Activated T-cell treated with anti-CD3 and anti-CD28 coated beads for 1 hour (primary cell): ENCODE measurements at regions not wholly inside any gene's neighbourhood (a gene's known extent, or its start where the extent isn't known, plus 50 kb on each side); places are given as distances from the start of the nearest gene placed in this dataset.
"Not testable (repeated sequence)": the region's sequence is repeated elsewhere in the genome, so short reads cannot be mapped to it uniquely, and the experiment has no call there.

ENCODE experiments used
- DNase-seq: peaks from one replicate; pipeline ENCODE4 v3.0.0-alpha.2; 2020; ENCODE audit warnings: low read depth

DNA sequence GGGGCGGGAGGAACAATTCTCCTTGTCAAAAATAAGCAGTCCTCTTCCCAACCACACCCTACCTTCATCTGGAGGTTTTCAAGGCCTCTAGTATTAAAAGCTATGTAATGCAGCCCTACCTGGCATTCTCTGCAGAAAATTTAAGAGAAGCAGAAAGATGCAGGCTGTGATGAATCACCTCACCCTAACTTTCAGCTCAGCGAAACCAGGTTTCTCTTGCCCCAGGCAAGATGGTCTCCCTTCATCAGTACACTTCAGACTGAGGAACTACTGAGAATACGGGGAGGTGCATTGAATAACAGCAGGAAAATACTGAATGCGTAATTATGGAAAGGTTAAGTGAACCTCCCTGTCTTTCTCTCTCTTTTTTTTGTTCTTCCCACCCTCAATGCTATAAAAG, 437.6 kb upstream of the KLF12 start:
- DNase-seq: no peak

DNA sequence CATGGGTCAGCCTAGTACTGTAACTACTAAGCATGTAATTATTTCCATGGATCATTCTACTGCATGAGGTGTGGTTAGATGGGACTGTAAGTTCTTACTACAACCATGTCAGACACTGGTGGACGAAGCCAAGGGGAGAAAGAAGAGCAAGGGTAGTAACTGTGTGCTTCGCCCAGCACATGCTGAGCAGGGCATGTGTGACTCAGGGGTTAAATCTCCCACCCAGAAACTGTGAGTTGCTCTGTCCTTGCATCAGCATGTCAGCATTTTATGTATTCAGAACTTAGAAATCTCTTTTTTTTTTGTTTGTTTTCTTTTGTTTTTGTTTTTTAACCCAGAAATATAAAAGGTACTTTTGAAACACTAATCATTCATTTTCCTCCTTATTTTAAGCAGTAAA, 436.6 kb upstream of the KLF12 start:
- DNase-seq: no peak

DNA sequence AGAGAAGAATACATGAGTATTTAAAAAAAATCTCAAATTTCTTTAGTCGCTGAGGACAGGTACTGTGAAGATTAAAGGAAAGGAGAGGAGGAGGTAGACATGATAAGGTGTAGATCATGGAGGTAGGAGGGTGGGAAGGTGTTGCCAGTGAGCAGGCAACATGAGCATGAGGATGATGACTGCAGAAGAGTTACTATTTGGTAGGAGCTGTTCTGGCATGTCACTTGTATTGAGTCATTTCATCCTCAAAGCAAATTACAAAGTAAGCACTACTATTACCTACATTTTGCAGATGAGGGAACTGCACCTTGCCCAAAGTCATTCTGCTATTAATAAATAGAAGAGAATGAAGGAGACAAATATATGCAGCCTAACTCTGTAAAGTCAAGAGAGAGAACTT, 435.8 kb upstream of the KLF12 start:
- no peak for DNase-seq

DNA sequence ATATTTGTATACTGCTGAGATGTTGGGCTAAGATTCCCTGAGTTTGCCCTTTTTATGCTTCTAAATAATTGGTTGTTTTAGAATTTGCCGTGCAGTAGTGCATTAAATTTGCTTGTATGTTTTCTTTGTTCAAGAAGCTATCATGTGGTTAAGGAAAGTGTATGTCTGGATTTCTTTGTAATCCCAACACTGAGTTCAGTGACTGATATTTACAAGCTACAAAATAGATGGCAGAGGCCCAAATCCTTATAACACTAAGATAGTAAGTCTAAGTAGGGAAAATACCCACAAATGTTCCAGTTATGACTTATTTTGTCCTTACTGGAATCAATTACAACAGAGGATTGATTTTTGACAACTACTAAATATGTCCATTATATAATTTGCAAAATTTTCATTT, 435.0 kb upstream of the KLF12 start:
- DNase-seq: no peak

DNA sequence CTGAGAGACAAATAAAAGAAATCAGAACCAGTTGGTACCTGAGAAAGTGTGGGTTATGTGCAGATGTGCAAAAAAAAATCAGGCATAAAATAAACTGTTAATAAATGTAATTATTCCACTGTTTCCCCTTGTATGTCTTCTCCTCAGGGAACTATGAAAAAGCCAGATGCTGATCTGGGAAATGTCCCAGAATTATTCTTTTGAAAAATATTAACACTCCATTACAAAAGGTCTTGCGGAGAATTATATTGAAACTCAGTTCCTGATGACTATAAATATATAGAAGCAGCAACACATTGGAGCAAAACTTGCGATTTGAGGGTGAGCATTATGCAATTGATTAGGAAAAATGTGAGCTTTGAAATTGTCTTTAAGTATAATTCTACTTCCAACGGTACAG, 433.3 kb upstream of the KLF12 start:
- no peak for DNase-seq

DNA sequence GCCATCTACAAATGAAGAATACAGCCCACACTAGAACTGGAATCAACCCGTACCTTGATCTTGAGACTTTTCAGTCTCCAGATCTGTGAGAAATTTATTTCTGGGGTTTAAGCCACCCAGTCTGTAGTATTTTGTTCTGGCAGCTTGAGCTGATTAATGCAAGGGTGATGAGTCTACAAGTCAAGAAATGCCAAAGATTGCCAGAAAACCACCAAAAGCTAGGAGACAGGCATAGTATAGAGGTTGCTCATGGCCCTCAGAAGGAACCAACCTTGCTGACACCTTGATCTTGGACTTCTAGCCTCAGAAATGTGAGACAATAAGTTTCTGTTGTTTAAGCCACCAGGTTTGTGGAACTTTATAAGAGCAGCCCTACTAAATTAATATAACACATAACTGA, 428.2 kb upstream of the KLF12 start:
- DNase-seq: no peak

DNA sequence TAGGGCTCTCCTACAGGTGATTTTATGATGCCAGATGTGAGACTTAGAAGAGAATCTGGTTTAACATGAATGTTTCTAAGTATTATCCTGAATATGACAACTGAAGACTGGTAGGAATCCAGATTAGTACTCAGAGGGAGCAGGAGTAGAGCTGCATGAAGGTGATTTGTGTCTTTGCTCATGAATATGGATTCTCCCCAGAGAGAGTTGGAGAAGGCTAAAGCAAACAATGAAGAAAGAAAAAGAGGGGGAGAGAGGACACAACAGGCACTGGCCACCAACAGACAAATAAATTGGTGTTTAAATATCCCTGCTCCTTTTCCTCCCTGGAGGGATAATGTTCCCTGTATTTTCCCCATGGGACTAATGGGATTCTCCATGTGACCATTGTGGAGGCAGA, 427.0 kb upstream of the KLF12 start:
- no peak for DNase-seq

DNA sequence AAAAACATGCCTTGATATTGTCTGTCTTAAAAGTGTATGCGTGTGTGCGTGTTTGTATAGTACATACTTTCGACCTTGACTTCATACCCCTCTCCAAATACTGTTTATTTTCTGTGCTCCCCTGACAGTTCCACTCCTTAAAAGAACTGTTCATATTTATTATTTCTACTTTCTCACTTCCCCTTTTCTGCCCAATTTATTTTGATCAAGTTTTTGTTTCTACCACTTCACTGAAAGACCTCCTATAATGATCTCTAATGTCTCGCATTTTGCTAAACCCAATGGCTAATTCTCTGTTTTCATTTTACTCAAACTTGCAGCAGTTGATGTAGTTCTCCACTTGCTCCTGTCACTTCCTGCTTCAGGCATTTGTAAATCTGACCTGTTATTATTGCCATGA, 426.1 kb upstream of the KLF12 start:
- no peak for DNase-seq

DNA sequence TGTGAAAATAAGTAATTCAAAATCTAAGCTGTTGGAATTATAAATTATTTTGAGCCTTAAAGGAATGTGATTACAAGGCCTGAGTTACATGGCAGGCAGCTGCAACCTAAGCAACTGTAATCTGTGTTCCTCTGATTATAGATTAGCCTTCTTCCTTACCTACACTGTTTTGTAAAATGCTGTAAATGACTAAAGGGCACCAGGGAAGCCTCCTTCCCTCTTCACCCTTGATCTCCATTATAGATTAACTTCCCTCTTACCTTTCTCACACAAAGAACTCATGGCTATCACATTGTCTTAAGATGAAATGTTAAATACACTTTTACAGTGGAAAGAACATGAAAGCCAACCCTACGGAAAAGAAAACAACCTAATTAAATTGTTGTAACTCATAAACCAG, 423.7 kb upstream of the KLF12 start:
- DNase-seq: no peak

DNA sequence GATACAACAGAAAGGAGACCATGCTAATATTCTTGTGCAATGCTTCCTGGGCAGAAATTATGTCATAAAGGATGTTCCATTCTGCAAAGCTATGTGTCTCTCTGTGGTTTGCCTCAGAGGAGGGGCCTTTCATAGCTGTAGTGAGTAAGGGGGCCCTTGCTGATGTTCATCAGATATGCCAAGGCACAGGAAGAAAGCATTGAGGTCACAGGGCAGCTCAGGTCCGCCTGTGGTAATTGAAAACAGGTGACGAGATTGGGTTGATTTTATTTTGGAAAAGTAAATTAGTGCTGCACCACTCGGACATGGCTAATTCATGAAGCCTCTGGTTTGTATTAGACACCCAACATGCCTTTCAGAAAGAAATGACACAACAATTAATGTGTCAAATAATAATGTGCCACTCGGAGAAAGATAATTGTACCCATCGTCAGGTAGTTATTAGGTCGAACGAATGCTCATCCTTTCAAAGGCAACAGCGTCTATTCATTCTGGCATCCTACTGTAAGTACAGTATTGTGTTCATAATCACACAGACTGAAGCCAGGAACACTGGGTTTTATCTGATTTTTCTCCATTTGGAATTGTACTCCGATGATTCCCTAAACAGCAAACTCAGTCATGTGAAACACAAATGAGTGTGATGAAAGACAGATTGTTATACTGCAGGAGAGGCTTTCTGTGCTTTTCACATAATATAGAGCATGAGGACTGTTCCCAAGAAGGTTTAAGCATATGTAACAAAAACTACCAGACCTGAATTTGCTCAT, 421.6 kb upstream of the KLF12 start:
- no peak for DNase-seq

DNA sequence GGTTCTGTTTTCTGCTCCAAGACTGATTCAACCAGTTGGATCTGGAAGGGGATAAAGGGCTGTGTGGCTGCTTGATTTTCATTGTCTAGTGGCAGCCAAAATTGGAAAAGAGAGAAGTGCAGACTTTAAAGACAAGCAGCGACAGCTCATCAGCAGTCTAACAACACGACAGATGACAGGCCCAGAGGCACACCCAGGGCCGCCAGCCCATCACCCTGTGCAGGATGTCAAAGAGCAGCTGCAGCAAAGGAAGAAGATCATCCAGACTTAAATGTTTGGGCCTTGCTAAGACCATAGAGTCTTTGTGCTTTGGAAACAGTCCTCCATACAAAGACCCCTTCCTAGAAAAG, 421.0 kb upstream of the KLF12 start:
- no peak for DNase-seq

DNA sequence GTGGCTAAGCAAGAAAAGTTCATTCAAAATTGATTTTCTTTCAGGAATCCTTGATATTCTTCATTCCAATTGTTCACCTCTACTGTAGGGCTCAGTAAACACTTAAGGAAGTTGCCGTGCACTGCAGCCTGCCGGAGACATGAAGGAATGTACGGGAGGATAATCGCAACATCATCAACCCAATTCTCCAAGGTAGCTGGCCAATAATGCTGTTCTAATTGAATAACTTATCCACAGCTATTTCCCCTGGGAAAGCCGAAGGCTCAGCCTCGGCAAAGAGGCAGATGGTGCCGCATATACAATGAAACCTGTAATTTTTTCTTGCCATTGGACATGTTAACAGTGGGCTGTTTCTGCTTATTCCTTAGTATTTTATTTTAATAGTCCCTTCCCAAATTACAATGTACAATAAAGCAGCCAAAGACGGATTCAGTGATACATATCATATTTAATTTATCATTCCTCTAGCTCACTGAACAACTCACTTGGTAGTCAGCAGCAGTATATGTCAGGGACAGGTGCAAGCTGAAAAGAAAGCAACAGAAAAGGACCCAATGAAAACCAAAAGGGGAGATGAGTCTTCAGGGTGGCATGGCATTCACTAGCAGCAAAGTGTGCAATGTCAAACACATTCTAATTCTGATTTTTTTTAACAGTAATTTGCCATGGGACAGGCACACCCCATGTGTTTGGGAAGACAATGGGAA, 420.5 kb upstream of the KLF12 start:
- no peak for DNase-seq

DNA sequence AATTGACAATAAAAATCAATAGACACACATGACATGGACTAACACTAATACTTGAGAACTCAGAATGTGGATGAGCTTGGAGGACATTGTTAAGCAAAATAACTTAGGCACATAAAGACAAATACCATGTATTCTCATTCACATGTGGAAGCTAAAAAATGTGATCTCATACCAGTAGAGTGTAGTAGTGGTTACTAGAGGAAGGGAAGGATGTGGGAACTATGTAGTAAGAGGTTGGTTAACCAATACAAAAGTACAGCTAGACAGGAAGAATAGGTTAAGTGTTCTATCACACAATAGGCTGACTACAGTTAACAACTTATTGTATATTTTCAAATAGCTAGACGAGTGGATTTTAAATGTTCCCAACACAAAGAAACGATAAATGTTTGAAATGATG, 415.8 kb upstream of the KLF12 start:
- DNase-seq: no peak

DNA sequence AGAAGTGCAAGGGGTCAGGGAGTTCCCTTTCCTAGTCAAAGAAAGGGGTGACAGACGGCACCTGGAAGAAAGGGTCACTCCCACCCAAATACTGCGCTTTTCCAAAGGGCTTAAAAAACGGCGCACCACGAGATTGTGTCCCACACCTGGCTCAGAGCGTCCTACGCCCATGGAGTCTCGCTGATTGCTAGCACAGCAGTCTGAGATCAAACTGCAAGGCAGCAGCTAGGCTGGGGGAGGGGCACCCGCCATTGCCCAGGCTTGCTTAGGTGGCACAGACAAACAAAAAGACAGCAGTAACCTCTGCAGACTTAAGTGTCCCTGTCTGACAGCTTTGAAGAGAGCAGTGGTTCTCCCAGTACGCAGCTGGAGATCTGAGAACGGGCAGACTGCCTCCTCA, 402.4 kb upstream of the KLF12 start:
- DNase-seq: not testable (repeated sequence)

DNA sequence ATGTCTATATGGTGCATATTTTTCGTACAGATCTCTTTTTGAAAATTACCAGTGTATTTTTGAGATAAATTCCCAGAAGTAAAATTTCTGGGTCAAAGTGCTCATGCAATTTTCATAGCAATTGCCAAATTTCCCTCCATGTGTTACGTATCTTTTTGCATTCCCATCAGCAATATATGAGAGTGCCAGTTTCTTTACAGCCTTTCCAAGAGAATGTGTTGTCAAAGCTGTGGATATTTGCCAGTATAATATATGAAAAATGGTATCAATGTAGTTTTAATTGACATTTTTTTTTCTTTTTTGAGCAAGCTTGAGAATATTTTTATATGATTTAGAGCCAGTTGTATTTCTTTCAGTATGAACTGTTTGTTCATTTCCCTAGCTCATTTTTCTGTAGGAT, 399.0 kb upstream of the KLF12 start:
- no peak for DNase-seq

DNA sequence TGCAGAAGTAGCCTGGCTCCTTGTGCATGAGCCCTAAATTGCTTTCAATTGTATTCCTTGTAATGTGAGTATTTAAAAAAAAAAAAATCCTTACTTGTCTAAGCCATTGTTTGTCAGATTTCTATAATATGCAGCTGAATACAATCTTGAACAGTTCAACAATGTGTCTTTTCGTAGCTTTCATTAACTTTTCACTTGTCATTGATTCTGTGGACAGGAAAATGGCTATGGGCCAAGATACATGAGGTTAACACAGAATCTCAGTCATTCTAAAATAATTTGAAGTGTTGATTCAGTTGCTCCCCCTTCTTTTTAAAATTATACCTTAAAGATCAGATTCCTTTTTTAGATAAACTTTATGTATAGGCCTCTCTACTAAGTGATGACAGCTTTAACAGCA, 395.8 kb upstream of the KLF12 start:
- DNase-seq: no peak

DNA sequence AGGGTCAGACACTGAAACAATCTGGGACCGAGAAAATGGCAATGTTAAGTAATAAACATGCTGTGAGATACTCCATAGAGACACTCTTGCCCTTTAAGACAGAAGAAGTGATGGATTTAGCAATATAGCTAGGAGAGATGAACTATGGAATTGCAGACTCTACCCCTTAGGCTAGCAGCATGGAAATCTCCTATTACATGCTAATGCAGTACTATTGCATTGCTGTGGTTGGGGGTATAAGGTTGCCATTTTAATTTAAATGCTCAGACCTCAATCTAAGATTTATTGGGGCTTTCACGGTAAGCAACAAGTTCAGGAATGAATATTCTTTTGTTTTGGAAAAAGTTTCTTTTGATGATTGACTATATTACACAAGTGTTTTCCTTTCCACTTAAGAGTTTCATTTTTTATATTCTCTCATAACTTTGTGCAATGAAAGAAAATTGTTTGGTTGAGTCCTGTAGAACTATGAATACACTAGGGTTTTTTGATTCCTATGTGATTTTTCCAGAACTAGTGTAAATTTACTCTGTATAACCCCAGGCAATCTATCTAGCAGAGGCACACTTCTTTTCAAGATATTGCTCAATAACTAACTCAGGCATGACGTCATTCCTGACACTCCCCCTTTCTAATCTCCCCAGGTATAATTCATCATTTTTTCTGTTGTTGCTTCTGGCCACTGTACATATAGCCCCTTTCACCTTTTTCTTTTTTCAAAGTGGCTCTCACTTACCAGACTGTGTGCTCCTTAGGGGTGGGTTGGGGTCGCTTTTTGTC, 394.7 kb upstream of the KLF12 start:
- no peak for DNase-seq

DNA sequence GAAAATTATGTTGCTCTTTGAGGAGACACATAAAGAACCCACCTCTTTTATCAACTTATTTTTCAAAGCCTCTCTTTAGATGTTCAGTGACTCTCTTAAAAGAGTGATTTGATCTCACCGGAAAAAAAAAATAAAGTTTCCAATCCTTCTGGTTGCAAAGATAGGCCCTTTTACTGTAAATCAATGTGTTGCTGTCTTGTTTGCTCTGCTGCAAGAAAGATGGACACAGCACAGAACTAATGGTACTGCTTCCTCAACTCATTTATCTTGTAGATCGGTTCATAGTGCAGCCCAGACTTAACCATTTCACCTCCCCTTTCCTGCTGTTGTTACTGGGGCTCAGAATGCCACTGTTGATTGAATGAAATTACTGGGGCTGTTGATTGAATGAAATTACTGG, 388.9 kb upstream of the KLF12 start:
- no peak for DNase-seq

DNA sequence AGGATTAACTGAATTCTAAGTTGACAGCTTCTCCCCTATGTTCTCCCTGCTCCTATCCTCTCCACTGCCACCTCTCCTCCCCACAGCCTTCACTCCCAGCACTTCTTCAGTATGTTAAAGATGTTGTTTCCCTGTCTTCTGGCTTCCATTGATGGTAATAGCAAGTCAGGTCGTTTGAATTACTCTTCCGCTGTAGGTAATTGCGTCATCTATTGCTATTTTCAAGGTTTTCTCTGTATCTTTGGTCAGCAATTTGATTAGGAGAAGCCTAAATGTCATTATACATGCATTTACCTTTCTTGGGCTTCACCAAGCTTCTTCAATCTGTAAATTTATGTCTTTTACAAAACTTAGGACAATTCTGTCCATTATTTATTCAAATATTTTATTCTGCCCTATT, 377.3 kb upstream of the KLF12 start:
- DNase-seq: no peak

DNA sequence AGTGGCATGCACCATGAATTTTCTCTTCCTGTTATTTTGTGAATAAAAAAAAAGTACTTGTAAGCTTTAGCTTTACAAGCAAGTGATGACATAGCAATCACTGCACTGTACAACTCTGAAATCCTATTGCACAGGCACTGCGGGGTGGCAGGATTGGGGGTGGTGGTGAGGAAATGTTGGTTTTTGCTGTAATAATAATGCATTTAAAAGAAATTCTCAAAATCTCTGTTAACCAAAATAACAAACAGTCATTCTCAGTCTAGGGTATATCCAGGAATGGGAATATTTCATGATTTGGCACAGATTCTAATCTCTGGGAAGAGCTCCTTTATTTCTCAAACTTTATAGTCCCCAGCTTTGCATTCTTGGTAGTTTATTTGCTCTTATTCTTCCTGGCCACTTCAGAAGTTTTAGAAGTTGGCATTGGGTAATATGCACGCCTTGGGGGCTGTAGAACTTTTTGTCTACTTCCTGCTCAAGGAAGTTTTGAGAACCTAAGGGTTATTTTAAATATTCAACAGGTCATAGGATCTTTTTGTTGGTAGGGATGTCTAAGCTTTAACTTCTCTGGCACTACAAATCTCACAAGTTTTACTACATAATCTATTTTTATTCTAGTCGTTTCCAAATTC, 353.0 kb upstream of the KLF12 start:
- DNase-seq: no peak

DNA sequence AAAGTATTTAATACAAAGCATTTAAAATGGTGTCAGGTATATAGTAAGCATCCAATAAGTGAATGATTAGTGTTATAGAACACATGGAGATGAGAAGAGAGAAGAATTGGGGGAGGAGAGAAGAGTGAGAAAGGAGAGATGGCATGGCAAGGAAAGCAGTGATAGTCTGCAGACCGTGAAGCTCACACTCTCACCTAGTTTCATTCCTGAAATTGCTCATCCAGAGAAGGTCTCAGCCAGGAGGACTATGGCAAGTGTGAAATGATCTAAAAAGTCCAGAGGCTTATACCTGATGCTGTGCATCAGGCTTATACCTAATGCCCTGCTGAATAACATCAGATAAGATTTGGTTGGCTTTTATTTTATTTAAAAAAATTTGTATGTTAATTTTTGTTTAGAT, 351.6 kb upstream of the KLF12 start:
- no peak for DNase-seq

DNA sequence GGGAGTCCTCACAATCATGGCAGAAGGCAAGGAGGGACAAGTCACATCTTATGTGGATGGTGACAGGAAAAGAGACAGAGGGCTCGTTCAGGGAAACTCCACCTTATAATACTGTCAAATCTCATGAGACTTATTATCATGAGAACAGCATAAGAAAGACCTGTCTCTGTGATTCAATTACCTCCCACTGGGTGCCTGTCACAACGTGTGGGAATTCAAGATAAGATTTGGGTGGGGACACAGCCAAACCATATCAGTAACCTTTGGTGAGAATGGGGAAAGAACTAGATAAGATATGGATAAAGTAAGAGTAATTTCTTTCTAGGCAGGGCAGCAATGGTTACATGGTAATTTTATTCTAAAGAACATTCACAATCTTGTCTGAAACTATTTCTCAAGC, 344.9 kb upstream of the KLF12 start:
- no peak for DNase-seq

DNA sequence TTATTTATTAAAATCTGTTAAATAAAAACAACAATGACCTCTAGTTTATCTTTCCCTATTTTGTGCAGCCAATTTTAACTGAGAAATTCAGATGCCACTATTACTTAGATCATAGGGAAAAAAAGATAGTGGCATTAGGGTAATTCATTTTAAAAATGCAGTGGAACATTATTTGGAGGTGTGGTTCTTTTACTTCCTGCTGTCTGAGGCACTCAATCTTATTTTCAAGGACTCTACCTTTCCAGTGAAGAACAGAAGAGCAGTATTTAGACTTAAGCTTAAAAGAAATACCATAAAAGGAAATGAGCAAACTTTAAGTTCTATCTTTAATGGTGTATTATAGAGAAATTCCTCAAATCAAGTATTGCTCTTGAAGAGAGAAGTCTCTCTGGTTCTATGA, 342.6 kb upstream of the KLF12 start:
- DNase-seq: no peak
